A673 (cell line): ENCODE measurements at regions not wholly inside any gene's neighbourhood (a gene's known extent, or its start where the extent isn't known, plus 50 kb on each side); places are given as distances from the start of the nearest gene placed in this dataset.

Experiments used
- BruUV-seq: library from RNA; stranded (reverse); fragments of 400-500 nt; replicated peaks from 2 replicates; lab custom pipeline; 2021; lab: Mats Ljungman, UMichigan
- CTCF ChIA-PET: fragments of 300-600 bp; sonication (Branson Sonifier 250); formaldehyde crosslinking; loops from one replicate; lab custom pipeline; 2022; ENCODE audit warnings: antibody characterized with exemption; lab: Charles Lee
- POLR2A ChIA-PET: fragments of 300-600 bp; sonication (Branson Sonifier 250); formaldehyde crosslinking; loops from one replicate; lab custom pipeline; 2022; ENCODE audit warnings: antibody characterized with exemption; ENCODE audit not compliant: low non-redundant PET; lab: Charles Lee
- DNase-seq: peaks from one replicate; pipeline ENCODE4 v3.0.0-alpha.2; 2015; ENCODE audit warnings: low spot score
- H3K27ac ChIP-seq: fragments of 200-600 bp; sonication (generic); 2 replicates; pipeline ENCODE4 v1.5.1; 2016; ENCODE audit warnings: mixed run types, low read depth, mild to moderate bottlenecking, mixed read lengths, antibody characterized with exemption, low read length; ENCODE audit not compliant: poor library complexity, severe bottlenecking
- H3K27me3 ChIP-seq: fragments of 200-600 bp; sonication (generic); replicated peaks from 2 replicates; pipeline ENCODE4 v1.6.1; 2017; ENCODE audit warnings: mixed run types, low read depth, mild to moderate bottlenecking, mixed read lengths, antibody characterized with exemption, low read length; ENCODE audit not compliant: insufficient read depth, poor library complexity
- H3K36me3 ChIP-seq: fragments of 200-600 bp; sonication (generic); 2 replicates; pipeline ENCODE4 v1.6.1; 2016; ENCODE audit warnings: mixed run types, mild to moderate bottlenecking, mixed read lengths, antibody characterized with exemption, low read length; ENCODE audit not compliant: insufficient read depth, poor library complexity, severe bottlenecking
- H3K4me1 ChIP-seq: fragments of 200-600 bp; sonication (generic); 2 replicates; pipeline ENCODE4 v1.6.1; 2017; ENCODE audit warnings: mixed run types, mild to moderate bottlenecking, mixed read lengths, antibody characterized with exemption, low read length; ENCODE audit not compliant: insufficient read depth, poor library complexity, severe bottlenecking
- H3K4me3 ChIP-seq: fragments of 200-600 bp; sonication (generic); 2 replicates; pipeline ENCODE4 v1.5.1; 2016; ENCODE audit warnings: low read depth, mixed run types, mild to moderate bottlenecking, mixed read lengths, low read length; ENCODE audit not compliant: poor library complexity, severe bottlenecking
- H3K9me3 ChIP-seq: fragments of 200-600 bp; sonication (generic); 2 replicates; pipeline ENCODE4 v1.6.1; 2016; ENCODE audit warnings: mixed run types, low read depth, mild to moderate bottlenecking, mixed read lengths, antibody characterized with exemption, low read length; ENCODE audit not compliant: poor library complexity, severe bottlenecking
- CTCF ChIP-seq: fragments of 300-800, 200-600 bp; sonication (generic); conservative IDR thresholded peaks from 2 replicates; pipeline ENCODE4 v1.5.1; 2017; ENCODE audit warnings: low read depth, mild to moderate bottlenecking, antibody characterized with exemption, low read length, moderate library complexity, mixed read lengths
- EZH2 ChIP-seq: fragments of 200-600 bp; sonication (generic); IDR thresholded peaks from 2 replicates; pipeline ENCODE4 v1.6.1; 2017; ENCODE audit warnings: borderline replicate concordance, low read depth, mild to moderate bottlenecking, mixed read lengths, antibody characterized with exemption, low read length; ENCODE audit not compliant: poor library complexity, severe bottlenecking
- intact Hi-C: fragments of 100-400 bp; cut with micrococcal nuclease; formaldehyde crosslinking; loops from one replicate; pipeline ENCODE4 v1.10.0; 2022; ENCODE audit not compliant: unreplicated experiment

- intact Hi-C loops = no loop called here
- TF ChIP-seq CTCF = no peak
- TF ChIP-seq EZH2 = no peak
- Histone ChIP-seq H3K27ac (no peak overlapping the region), H3K4me1 (no peaks in the 10 kb centered on the region), H3K9me3 (peaks cover 7% of the 10 kb centered on the region), H3K27me3 (no peaks in the 10 kb centered on the region), H3K4me3 (no peak overlapping the region), H3K36me3 (no peaks in the 10 kb centered on the region)
- ChIA-PET CTCF (no interaction called here), POLR2A (interaction anchor here (0.6 kb wide), 1 partner anchor 1808 kb away, joined by 4 read pairs; no protein-coding TSS in a partner anchor)
- DNase-seq = no peak
- no TSS peak for BruUV-seq
Measured at GRCh38 chr1:38708701-38709258, 150.8 kb downstream of the RRAGC start.

GRCh38 chr1:38701088-38701487 is 158.5 kb downstream of the RRAGC start:
- intact Hi-C loops = no loop called here
- CTCF ChIA-PET = interaction anchor here (0.6 kb wide), 1 partner anchor 214 kb away, joined by 6 read pairs; no protein-coding TSS in a partner anchor

GRCh38 chr1:38700077-38700470 is 159.5 kb downstream of the RRAGC start:
- no peaks in the 10 kb centered on the region for H3K4me1 ChIP-seq
- ChIA-PET POLR2A (no interaction called here), CTCF (no interaction called here)
- H3K27me3 ChIP-seq = no peaks in the 10 kb centered on the region
- no peaks in the 10 kb centered on the region for H3K36me3 ChIP-seq
- intact Hi-C loops = no loop called here
- no peak for TF ChIP-seq EZH2
- TF ChIP-seq CTCF = no peak
- no peak overlapping the region for H3K27ac ChIP-seq
- no peak for DNase-seq
- H3K9me3 ChIP-seq = no peaks in the 10 kb centered on the region
- H3K4me3 ChIP-seq = no peak overlapping the region
- no TSS peak for BruUV-seq

More at GRCh38 chr1:38701088-38701487, 158.5 kb downstream of the RRAGC start:
- POLR2A ChIA-PET = no interaction called here
- no peak for TF ChIP-seq CTCF
- no peak for TF ChIP-seq EZH2
- H3K27me3 ChIP-seq = no peaks in the 10 kb centered on the region
- H3K9me3 ChIP-seq = peaks cover 4% of the 10 kb centered on the region
- H3K4me3 ChIP-seq = no peak overlapping the region
- H3K36me3 ChIP-seq = no peaks in the 10 kb centered on the region
- H3K27ac ChIP-seq = no peak overlapping the region
- no peak for DNase-seq
- BruUV-seq = no TSS peak
- no peaks in the 10 kb centered on the region for H3K4me1 ChIP-seq
